ENCODE measurements at regions not wholly inside any gene's neighbourhood (a gene's known extent, or its start where the extent isn't known, plus 50 kb on each side); places are given as distances from the start of the nearest gene placed in this dataset.
"Not testable (repeated sequence)": the region's sequence is repeated elsewhere in the genome, so short reads cannot be mapped to it uniquely, and the experiment has no call there.

DNA sequence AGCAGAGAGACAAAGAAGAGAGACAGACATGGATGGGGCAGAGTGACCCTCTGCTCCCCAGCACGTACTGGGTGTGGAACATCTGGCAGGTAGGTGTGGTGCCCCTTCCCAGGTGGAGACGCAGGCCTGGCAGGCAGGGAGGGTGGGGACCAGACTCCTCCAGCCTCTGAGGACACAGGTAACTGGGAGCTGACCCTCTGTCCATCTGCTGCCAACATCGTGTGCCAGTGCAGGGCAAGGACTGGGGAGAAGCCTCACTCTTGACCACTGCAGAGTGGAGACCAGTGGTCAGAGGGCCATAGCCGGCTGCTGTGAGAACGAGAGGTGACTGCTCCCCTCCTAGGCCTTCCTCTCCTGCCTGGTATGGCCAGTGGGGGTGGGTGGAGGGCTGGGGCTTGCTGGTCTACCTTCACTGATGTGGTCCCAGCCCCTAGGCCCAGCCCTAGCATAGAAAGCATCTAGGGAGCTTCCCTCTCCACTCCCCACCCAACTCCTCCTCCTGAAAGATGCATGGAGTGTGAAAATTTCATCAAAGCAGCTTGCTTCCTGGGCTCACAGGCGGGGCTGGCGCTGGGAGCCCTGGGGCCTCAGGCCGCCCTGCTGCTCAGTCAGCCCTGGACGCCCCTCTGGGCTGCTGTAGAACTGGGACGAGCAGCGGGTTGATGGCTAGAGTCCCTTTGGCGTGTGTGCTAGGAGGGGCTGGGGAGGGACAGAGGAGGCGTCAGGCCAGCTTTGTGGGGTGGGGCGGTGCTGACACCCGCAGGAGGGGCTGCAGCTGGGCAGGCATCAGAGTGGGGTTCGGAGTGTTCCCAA is 90.3 kb downstream of the PLXNA1 start:
- TF ChIP-seq, protein P1, sequence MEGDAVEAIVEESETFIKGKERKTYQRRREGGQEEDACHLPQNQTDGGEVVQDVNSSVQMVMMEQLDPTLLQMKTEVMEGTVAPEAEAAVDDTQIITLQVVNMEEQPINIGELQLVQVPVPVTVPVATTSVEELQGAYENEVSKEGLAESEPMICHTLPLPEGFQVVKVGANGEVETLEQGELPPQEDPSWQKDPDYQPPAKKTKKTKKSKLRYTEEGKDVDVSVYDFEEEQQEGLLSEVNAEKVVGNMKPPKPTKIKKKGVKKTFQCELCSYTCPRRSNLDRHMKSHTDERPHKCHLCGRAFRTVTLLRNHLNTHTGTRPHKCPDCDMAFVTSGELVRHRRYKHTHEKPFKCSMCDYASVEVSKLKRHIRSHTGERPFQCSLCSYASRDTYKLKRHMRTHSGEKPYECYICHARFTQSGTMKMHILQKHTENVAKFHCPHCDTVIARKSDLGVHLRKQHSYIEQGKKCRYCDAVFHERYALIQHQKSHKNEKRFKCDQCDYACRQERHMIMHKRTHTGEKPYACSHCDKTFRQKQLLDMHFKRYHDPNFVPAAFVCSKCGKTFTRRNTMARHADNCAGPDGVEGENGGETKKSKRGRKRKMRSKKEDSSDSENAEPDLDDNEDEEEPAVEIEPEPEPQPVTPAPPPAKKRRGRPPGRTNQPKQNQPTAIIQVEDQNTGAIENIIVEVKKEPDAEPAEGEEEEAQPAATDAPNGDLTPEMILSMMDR (IDR thresholded peaks at IDR 0.05; ENCODE audit: borderline replicate concordance, control extremely low read depth, extremely low read depth, insufficient read depth, missing control alignments): no peak
- in situ Hi-C loops (cut with MboI; ENCODE audit: low sequenced_read_pairs, unreplicated experiment): no loop called here
- no peak for DNase-seq (ENCODE audit: low spot score)

DNA sequence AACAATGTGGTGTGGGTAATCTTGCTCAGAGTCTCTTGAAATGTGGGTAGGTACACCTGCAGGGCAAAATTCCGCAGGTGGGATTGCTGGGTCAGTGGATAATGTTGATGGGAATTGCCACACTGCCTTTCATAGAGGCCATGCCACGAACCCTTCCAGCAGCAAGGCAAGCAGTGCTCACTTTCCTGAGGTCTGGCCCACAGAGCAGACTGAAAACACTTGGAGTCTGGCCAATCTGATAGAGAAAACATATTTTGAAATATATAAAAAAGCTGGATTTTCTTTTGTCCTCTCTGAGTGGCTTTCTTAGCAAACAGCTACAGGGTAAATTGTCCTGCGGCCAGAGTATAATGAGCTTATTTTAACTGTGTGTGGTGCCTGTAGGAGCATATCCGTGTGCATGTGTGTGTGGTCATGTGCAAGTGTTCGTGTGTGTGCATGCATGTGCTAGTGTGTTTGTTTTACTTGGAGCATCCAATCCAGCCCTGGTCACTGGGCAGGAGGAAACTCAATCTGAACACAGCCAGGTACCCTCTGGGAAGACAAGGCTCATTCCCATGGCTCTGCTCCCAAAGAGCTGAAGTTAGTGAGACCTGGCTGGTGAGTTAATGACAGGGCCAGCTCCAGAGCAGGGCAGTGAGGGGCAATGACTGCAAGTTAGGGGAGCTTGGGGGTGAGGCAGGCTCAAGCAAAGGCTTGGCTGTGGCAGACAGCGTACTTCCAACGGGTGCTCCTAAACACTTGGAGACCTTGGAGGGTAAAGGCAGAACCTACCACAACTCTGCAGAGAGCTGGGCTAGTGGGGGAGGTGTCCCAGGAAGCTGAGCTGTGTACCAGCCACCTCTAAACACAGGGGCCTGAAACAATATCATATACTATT is 91.3 kb downstream of the PLXNA1 start:
- TF ChIP-seq, protein P1 (IDR thresholded peaks at IDR 0.05; ENCODE audit: borderline replicate concordance, control extremely low read depth, extremely low read depth, insufficient read depth, missing control alignments): no peak
- in situ Hi-C loops (cut with MboI; ENCODE audit: low sequenced_read_pairs, unreplicated experiment): no loop called here
- no peak for DNase-seq (ENCODE audit: low spot score)

DNA sequence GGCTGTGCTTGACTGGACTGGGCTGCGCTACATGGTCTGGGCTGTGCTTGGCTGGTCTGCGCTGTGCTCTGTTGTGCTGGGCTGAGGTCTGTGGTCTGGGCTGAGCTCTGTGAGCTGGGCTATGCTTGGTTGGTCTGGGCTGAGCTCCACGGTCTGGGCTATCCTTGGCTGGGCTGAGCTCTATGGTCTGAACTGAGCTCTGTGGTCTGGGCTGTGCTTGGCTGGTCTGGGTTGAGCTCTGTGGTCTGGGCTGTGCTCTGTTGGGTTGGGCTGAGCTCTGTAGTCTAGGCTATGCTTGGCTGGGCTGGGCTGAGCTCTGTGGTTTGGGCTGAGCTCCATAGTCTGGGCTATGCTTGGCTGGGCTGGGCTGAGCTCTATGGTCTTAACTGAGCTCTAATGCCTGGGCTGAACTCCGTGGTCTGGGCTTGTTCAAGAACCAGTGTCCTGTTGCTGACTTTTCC is 92.0 kb downstream of the PLXNA1 start:
- TF ChIP-seq, protein P1 (IDR thresholded peaks at IDR 0.05; ENCODE audit: borderline replicate concordance, control extremely low read depth, extremely low read depth, insufficient read depth, missing control alignments): no peak
- in situ Hi-C loops (cut with MboI; ENCODE audit: low sequenced_read_pairs, unreplicated experiment): no loop called here
- DNase-seq (ENCODE audit: low spot score): peak; percentile 63

DNA sequence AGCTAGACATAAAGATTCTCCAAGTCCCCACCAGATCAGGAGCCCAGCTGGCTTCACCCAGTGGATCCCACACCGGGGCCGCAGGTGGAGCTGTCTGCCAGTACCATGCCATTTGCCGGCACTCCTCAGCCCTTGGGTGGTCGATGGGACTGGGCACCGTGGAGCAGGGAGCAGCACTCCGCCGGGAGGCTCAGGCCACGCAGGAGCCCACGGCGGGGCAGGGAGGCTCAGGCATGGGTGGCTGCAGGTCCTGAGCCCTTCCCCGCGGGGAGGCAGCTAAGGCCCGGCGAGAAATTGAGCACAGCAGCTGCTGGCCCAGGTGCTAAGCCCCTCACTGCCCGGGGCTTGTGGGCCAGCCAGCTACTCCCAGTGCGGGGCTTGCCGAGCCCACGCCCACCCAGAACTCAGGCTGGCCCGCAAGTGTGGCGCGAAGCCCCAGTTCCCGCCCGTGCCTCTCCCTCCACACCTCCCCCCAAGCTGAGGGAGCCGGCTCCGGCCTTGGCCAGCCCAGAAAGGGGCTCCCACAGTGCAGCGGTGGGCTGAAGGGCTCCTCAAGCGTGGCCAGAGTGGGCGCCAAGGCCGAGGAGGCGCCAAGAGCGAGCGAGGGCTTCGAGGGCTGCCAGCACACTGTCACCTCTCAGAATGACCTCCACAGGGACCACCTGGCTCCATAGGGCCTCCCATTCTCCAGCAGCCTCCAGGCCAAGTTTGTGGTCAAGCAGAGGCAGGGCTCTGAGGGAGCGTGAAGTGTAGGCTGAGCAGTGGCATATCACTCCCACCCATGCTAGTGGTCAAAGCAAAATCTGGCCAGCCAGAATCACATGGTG is 93.5 kb downstream of the PLXNA1 start:
- in situ Hi-C loops (cut with MboI; ENCODE audit: low sequenced_read_pairs, unreplicated experiment); DNase-seq (ENCODE audit: low spot score): not testable (repeated sequence)

DNA sequence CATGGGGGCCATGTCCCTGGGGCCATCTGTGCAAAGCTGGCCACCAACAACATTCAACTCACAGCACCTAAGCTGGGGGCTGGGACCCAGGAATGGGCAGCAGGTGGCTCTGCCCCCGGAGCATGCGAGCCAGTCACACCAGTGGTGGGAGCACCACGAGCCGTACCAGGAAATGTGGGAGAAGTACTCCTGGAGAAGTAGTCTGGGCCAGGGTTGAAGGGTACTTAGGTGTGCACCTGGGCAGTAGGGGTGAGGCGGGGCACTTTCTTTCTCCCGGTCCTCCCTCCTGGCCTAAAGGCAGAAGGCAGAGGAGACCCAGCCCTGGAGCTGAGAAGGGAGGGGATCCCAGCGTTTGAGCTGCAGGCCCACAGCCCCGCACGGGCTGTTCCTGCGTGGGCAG is 94.2 kb downstream of the PLXNA1 start:
- TF ChIP-seq, protein P1 (IDR thresholded peaks at IDR 0.05; ENCODE audit: borderline replicate concordance, control extremely low read depth, extremely low read depth, insufficient read depth, missing control alignments): no peak

DNA sequence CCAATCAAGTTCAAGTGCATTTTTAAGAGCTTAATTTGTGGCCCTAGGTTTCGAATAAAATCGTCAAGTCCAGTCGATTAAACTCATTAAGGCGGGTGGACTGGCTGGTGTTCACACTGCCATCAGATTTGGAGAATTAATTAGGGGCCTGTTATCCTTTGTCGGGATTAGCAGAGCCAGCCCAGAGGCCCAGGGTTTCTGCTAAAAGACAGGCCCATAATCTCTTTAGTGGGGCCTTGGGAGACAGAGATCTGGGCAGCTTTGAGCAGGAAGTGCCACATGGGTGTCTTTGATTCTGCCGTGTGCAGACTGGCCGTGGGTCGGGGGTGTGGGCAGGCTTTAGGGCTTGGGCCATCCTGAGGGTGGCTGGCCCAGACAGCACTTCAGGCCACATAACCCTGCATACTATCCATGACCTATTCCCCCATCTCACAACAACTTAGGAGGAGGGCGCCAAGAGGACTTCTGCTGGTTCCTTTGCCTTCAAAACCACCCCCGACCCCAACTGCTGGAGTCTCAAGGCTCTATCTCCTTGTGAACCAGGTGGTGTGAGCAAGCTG is 94.7 kb downstream of the PLXNA1 start:
- DNase-seq (ENCODE audit: low spot score): no peak
- in situ Hi-C loops (cut with MboI; ENCODE audit: low sequenced_read_pairs, unreplicated experiment): no loop called here
- TF ChIP-seq, protein P1 (IDR thresholded peaks at IDR 0.05; ENCODE audit: borderline replicate concordance, control extremely low read depth, extremely low read depth, insufficient read depth, missing control alignments): no peak

More for the DNA sequence above, 94.2 kb downstream of the PLXNA1 start:
- in situ Hi-C loops (cut with MboI; ENCODE audit: low sequenced_read_pairs, unreplicated experiment): no loop called here
- no peak for DNase-seq (ENCODE audit: low spot score)

All from GM13976 (cell line).